HepG2 (cell line): ENCODE measurements at regions not wholly inside any gene's neighbourhood (a gene's known extent, or its start where the extent isn't known, plus 50 kb on each side); places are given as distances from the start of the nearest gene placed in this dataset.

Experiments
- FOXM1 ChIP-seq: sonication (generic); formaldehyde crosslinking; IDR thresholded peaks from 2 replicates; pipeline ENCODE4 v1.5.0; 2020; ENCODE audit warnings: missing genetic modification reagents
- POLR2A ChIP-seq, 2 experiments: IDR thresholded peaks; 2 replicates each; pipeline ENCODE4 v1.6.1; 2011; ENCODE audit warnings: low read depth in 2 of 2, low read length in 2 of 2, mild to moderate bottlenecking in 1 of 2, moderate library complexity in 1 of 2; ENCODE audit not compliant: insufficient read depth in 1 of 2
- ZNF766 ChIP-seq: sonication (generic); formaldehyde crosslinking; IDR thresholded peaks from 2 replicates; pipeline ENCODE4 v1.5.0; 2020; ENCODE audit warnings: missing genetic modification reagents, borderline replicate concordance
- TF ChIP-seq, protein P1 (sequence below): IDR thresholded peaks from 2 replicates; pipeline ENCODE4 v1.6.1; 2016; ENCODE audit warnings: missing biosample characterization, missing genetic modification reagents, low read depth
- TF ChIP-seq, protein P2 (sequence below): sonication (generic); formaldehyde crosslinking; IDR thresholded peaks from 2 replicates; pipeline ENCODE4 v1.5.0; 2020; ENCODE audit warnings: missing genetic modification reagents
- TF ChIP-seq, protein P3 (sequence below): sonication (generic); formaldehyde crosslinking; IDR thresholded peaks from 2 replicates; pipeline ENCODE4 v1.5.0; 2020; ENCODE audit warnings: mild to moderate bottlenecking, missing genetic modification reagents, moderate library complexity
- TF ChIP-seq, protein P4 (sequence below): sonication (generic); formaldehyde crosslinking; IDR thresholded peaks from 2 replicates; pipeline ENCODE4 v1.4.0; 2020; ENCODE audit warnings: missing genetic modification reagents
- TF ChIP-seq, protein P5 (sequence below): sonication (generic); formaldehyde crosslinking; IDR thresholded peaks from 2 replicates; pipeline ENCODE4 v1.8.1; 2023; ENCODE audit warnings: mild to moderate bottlenecking, inconsistent platforms, moderate library complexity, missing genetic modification reagents, borderline replicate concordance
- TF ChIP-seq, protein P6 (sequence below): IDR thresholded peaks from 2 replicates; pipeline ENCODE4 v1.6.1; 2016; ENCODE audit warnings: low read depth

DNA sequence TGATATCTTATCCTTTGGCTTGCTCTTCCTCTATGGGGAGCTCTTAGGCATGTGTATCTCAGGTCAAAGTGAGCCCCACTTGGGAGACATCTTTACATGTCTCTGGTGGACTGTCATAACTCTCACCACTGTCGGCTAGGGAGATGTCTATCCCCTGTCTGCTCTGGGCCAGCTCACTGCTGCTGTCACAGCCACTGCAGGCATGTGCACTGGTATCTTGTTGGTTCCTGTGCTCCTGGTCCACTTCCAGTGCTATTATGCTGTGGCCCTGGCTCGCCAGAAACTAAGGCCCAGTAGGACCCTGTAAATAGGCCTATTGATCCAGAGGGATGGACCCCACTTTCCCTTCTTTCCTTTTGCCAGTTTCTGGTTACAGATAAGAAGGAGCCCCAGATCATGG is 56.6 kb upstream of the LAS1L start:
- TF ChIP-seq, protein P1, sequence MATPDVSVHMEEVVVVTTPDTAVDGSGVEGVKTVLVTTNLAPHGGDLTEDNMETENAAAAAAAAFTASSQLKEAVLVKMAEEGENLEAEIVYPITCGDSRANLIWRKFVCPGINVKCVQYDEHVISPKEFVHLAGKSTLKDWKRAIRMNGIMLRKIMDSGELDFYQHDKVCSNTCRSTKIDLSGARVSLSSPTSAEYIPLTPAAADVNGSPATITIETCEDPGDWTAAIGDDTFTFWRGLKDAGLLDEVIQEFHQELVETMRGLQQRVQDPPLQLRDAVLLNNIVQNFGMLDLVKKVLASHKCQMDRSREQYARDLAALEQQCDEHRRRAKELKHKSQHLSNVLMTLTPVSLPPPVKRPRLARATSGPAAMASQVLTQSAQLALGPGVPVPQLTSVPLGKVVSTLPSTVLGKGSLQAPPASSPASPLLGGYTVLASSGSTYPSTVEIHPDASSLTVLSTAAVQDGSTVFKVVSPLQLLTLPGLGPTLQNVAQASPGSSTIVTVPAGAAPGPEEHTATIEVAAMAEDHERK (CRISPR knock-in tag), result no peak
- TF ChIP-seq ZNF766 (CRISPR knock-in tag), result no peak
- TF ChIP-seq, protein P2, sequence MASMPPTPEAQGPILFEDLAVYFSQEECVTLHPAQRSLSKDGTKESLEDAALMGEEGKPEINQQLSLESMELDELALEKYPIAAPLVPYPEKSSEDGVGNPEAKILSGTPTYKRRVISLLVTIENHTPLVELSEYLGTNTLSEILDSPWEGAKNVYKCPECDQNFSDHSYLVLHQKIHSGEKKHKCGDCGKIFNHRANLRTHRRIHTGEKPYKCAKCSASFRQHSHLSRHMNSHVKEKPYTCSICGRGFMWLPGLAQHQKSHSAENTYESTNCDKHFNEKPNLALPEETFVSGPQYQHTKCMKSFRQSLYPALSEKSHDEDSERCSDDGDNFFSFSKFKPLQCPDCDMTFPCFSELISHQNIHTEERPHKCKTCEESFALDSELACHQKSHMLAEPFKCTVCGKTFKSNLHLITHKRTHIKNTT (CRISPR knock-in tag), result no peak
- TF ChIP-seq, protein P3, sequence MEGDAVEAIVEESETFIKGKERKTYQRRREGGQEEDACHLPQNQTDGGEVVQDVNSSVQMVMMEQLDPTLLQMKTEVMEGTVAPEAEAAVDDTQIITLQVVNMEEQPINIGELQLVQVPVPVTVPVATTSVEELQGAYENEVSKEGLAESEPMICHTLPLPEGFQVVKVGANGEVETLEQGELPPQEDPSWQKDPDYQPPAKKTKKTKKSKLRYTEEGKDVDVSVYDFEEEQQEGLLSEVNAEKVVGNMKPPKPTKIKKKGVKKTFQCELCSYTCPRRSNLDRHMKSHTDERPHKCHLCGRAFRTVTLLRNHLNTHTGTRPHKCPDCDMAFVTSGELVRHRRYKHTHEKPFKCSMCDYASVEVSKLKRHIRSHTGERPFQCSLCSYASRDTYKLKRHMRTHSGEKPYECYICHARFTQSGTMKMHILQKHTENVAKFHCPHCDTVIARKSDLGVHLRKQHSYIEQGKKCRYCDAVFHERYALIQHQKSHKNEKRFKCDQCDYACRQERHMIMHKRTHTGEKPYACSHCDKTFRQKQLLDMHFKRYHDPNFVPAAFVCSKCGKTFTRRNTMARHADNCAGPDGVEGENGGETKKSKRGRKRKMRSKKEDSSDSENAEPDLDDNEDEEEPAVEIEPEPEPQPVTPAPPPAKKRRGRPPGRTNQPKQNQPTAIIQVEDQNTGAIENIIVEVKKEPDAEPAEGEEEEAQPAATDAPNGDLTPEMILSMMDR, result no peak
- TF ChIP-seq, protein P4, sequence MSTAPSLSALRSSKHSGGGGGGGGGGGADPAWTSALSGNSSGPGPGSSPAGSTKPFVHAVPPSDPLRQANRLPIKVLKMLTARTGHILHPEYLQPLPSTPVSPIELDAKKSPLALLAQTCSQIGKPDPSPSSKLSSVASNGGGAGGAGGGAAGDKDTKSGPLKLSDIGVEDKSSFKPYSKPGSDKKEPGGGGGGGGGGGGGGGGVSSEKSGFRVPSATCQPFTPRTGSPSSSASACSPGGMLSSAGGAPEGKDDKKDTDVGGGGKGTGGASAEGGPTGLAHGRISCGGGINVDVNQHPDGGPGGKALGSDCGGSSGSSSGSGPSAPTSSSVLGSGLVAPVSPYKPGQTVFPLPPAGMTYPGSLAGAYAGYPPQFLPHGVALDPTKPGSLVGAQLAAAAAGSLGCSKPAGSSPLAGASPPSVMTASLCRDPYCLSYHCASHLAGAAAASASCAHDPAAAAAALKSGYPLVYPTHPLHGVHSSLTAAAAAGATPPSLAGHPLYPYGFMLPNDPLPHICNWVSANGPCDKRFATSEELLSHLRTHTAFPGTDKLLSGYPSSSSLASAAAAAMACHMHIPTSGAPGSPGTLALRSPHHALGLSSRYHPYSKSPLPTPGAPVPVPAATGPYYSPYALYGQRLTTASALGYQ (CRISPR knock-in tag), result no peak
- TF ChIP-seq POLR2A (IDR thresholded peaks at IDR 0.05; ENCODE audit: insufficient read depth in 1 of 2, low read depth in 2 of 2, low read length in 2 of 2), result no peak
- no peak for TF ChIP-seq FOXM1 (CRISPR knock-in tag)
- TF ChIP-seq, protein P5, sequence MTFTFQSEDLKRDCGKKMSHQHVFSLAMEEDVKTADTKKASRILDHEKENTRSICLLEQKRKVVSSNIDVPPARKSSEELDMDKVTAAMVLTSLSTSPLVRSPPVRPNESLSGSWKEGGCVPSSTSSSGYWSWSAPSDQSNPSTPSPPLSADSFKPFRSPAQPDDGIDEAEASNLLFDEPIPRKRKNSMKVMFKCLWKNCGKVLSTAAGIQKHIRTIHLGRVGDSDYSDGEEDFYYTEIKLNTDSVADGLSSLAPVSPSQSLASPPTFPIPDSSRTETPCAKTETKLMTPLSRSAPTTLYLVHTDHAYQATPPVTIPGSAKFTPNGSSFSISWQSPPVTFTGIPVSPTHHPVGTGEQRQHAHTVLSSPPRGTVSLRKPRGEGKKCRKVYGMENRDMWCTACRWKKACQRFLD (CRISPR knock-in tag), result no peak
- TF ChIP-seq, protein P6, sequence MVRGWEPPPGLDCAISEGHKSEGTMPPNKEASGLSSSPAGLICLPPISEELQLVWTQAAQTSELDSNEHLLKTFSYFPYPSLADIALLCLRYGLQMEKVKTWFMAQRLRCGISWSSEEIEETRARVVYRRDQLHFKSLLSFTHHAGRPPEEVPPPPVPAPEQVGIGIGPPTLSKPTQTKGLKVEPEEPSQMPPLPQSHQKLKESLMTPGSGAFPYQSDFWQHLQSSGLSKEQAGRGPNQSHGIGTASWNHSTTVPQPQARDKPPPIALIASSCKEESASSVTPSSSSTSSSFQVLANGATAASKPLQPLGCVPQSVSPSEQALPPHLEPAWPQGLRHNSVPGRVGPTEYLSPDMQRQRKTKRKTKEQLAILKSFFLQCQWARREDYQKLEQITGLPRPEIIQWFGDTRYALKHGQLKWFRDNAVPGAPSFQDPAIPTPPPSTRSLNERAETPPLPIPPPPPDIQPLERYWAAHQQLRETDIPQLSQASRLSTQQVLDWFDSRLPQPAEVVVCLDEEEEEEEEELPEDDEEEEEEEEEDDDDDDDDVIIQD (CRISPR knock-in tag), result no peak
